Nephron (organoid): ENCODE measurements at regions not wholly inside any gene's neighbourhood (a gene's known extent, or its start where the extent isn't known, plus 50 kb on each side); places are given as distances from the start of the nearest gene placed in this dataset.

Experiments
- H3K27ac Mint-ChIP-seq, 3 experiments: 2 replicates each; pipeline ENCODE4 v1.8.0; 2020; ENCODE audit warnings: mixed read lengths in 3 of 3, mild to moderate bottlenecking in 2 of 3, moderate library complexity in 1 of 3
- H3K27me3 Mint-ChIP-seq: 2 replicates; pipeline ENCODE4 v1.8.0; 2021; ENCODE audit warnings: low read depth, mild to moderate bottlenecking, moderate library complexity, mixed read lengths
- H3K36me3 Mint-ChIP-seq: 2 replicates; pipeline ENCODE4 v1.8.0; 2020; ENCODE audit warnings: low read depth, mixed read lengths
- H3K4me1 Mint-ChIP-seq: 2 replicates; pipeline ENCODE4 v1.8.0; 2020; ENCODE audit warnings: mixed read lengths
- H3K4me3 Mint-ChIP-seq, 3 experiments: 2 replicates each; pipeline ENCODE4 v1.8.0; 2020; ENCODE audit warnings: mild to moderate bottlenecking in 3 of 3, mixed read lengths in 3 of 3, moderate library complexity in 2 of 3
- H3K9me3 Mint-ChIP-seq: 2 replicates; pipeline ENCODE4 v1.8.0; 2020; ENCODE audit warnings: mixed read lengths
- TF ChIP-seq, protein P1 (sequence below), 3 experiments: fragments of 200-600 bp; sonication (generic); IDR thresholded peaks; one replicate each; pipeline ENCODE4 v1.5.0; 2021; ENCODE audit warnings: antibody characterized with exemption in 3 of 3; ENCODE audit not compliant: unreplicated experiment in 3 of 3

DNA sequence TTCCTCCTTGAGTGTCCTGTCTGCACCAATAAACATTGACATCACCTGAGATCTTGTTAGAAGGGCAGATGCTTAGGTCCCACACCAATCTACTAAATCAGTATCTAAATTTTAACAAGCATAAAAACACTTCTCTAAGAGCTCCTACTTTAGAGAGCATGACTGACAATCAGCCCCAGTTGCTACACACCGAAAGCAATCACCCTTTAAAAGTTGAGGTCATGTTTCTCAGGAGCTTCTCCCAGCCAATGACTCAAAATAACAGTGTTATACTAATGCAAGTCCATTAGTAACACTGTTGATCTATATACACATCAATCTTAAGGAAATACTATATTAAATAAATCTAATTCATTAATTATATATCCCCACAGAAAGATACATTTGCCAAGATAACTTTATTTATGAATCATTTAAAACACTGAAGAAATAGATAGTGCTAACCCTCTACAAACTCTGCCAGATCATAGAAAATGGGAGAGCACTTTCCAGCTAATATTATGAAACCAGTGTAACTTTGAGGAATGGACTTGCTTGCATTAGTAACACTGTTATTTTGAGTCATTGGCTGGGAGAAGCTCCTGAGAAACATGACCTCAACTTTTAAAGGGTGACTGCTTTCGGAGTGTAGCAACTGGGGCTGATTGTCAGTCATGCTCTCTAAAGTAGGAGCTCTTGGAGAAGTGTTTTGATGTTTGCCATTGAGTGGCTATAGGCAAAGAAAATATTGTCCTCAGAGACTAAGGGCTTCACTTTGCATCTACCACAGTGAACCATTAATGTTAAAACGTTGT, 109.8 kb upstream of the HDX start:
- TF ChIP-seq, protein P1, sequence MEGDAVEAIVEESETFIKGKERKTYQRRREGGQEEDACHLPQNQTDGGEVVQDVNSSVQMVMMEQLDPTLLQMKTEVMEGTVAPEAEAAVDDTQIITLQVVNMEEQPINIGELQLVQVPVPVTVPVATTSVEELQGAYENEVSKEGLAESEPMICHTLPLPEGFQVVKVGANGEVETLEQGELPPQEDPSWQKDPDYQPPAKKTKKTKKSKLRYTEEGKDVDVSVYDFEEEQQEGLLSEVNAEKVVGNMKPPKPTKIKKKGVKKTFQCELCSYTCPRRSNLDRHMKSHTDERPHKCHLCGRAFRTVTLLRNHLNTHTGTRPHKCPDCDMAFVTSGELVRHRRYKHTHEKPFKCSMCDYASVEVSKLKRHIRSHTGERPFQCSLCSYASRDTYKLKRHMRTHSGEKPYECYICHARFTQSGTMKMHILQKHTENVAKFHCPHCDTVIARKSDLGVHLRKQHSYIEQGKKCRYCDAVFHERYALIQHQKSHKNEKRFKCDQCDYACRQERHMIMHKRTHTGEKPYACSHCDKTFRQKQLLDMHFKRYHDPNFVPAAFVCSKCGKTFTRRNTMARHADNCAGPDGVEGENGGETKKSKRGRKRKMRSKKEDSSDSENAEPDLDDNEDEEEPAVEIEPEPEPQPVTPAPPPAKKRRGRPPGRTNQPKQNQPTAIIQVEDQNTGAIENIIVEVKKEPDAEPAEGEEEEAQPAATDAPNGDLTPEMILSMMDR (IDR thresholded peaks at IDR 0.05; ENCODE audit: unreplicated experiment in 3 of 3) = no peak
- no peaks in the 10 kb centered on the region for H3K4me1 Mint-ChIP-seq
- H3K27ac Mint-ChIP-seq = no peak overlapping the region
- no peak overlapping the region for H3K4me3 Mint-ChIP-seq
- peaks cover 10% of the 10 kb centered on the region for H3K9me3 Mint-ChIP-seq
- H3K27me3 Mint-ChIP-seq = no peaks in the 10 kb centered on the region
- no peaks in the 10 kb centered on the region for H3K36me3 Mint-ChIP-seq

DNA sequence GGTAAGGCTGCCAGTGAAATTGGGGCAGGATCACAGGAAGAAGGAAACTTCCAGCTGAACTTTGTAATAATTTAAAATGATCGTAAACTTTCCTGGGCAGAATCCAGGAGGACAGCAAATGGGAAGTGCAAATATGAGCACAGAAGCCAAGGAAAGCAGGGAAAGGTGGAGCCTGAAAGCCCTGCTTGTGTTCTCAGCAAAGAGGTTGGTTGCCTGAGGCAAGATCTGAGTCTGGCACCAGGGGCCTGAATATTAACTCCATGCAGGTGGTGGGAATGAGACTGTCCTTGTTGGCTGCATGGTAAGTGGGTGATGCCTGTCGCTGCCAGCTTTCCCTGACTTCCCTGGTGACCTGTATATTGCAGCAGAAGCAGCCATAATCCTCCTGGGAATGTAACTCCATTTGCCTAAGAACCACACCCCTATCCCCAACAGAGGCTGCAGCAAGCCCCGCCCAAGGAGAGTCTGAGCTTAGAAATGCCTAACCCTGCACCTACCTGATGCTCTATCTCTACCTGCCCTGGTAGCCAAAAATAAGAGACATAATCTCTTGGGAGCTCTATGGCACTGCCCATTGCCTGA, 132.0 kb upstream of the HDX start:
- H3K9me3 Mint-ChIP-seq = peaks cover 5% of the 10 kb centered on the region
- TF ChIP-seq, protein P1 (IDR thresholded peaks at IDR 0.05; ENCODE audit: unreplicated experiment in 3 of 3) = no peak
- H3K36me3 Mint-ChIP-seq = no peaks in the 10 kb centered on the region
- no peak overlapping the region for H3K27ac Mint-ChIP-seq
- H3K4me3 Mint-ChIP-seq = no peak overlapping the region
- H3K27me3 Mint-ChIP-seq = no peaks in the 10 kb centered on the region
- no peaks in the 10 kb centered on the region for H3K4me1 Mint-ChIP-seq

DNA sequence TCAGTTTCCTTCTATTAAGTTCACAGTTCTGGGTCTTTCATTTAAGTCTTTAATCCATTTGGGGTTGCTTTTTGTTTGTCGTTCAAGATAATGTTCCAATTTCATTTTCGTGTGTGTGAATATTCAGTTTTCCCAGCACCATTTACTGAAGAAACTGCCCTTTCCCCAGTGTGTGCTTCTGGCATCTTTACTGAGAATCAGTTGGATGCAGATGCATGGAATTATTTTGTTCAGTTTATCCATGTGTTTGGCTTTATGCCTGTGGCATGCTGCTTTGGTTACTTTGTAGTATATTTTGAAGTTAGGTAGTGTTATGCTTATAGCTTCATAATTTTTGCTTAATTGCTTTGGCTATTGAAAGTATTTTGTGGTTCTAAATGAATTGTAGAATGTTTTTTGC, 163.8 kb upstream of the HDX start:
- peaks cover 4% of the 10 kb centered on the region for H3K9me3 Mint-ChIP-seq
- no peaks in the 10 kb centered on the region for H3K4me1 Mint-ChIP-seq
- no peak overlapping the region for H3K4me3 Mint-ChIP-seq
- H3K27ac Mint-ChIP-seq = no peak overlapping the region
- H3K27me3 Mint-ChIP-seq = no peaks in the 10 kb centered on the region
- no peaks in the 10 kb centered on the region for H3K36me3 Mint-ChIP-seq
- TF ChIP-seq, protein P1 (IDR thresholded peaks at IDR 0.05; ENCODE audit: unreplicated experiment in 3 of 3) = no peak

DNA sequence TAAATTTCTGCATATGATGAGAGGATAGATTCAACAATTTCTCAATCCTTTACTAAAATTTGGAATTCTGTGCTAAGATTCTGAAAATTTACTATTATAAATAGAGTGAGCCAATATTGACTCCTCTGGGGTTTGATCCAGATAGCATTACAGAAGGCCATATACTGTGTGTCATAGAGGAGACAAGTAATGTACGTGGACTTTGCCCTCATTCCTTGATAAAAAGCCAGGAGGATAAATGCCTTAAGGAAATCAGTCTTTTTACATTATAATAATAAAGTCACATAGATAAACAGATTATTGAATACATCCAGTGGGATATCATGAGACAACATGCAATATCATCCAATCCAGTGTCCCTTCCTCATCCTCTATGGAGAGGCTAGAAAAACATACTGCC, 188.0 kb upstream of the HDX start:
- H3K36me3 Mint-ChIP-seq = no peaks in the 10 kb centered on the region
- H3K4me3 Mint-ChIP-seq = no peak overlapping the region
- H3K27me3 Mint-ChIP-seq = no peaks in the 10 kb centered on the region
- peaks cover 4% of the 10 kb centered on the region for H3K9me3 Mint-ChIP-seq
- H3K27ac Mint-ChIP-seq = no peak overlapping the region
- TF ChIP-seq, protein P1 (IDR thresholded peaks at IDR 0.05; ENCODE audit: unreplicated experiment in 3 of 3) = no peak
- H3K4me1 Mint-ChIP-seq = no peaks in the 10 kb centered on the region

DNA sequence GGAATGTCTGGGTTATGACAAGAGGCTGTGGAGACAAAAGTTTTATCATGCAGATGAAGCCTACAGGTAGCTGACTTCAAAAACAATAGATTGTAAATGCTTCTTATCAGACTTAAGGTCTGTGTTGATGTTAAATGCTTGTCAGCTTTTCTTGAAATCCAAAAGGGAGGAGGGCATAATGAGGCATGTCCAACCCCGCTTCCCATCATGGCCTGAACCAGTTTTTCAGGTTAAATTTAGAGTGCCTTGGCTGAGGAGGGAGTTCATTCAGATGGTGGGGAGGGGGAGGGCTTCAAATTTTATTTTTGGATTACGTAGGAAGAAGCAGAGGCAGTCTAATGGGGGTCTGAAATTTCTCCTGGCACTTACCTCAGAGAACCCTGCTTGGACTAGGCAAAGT, 207.7 kb upstream of the HDX start:
- Mint-ChIP-seq H3K27me3 (no peaks in the 10 kb centered on the region), H3K4me3 (no peak overlapping the region)
- TF ChIP-seq, protein P1 (IDR thresholded peaks at IDR 0.05; ENCODE audit: unreplicated experiment in 3 of 3) = no peak

DNA sequence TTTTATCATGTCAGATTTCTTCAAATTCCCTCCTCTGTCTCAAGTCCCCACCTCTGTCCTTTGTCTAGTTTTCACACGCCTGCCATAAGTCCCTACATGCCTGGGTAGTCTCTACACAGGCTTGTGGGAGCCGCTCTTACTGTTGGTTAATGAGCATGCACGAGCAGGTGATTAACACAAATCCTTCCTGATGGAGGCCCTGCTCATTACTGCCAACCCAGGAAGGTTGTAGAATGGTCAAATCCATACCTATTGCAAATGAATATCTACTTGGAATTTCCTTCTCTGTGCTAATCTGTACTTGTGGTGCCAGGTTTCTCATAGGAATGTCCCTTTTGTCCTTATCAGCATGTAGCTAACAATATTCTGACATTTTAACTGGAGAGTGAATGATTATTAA, 208.4 kb upstream of the HDX start:
- no peaks in the 10 kb centered on the region for H3K9me3 Mint-ChIP-seq
- H3K4me3 Mint-ChIP-seq = no peak overlapping the region
- no peaks in the 10 kb centered on the region for H3K27me3 Mint-ChIP-seq
- H3K4me1 Mint-ChIP-seq = no peaks in the 10 kb centered on the region
- no peaks in the 10 kb centered on the region for H3K36me3 Mint-ChIP-seq
- TF ChIP-seq, protein P1 (IDR thresholded peaks at IDR 0.05; ENCODE audit: unreplicated experiment in 3 of 3) = no peak
- H3K27ac Mint-ChIP-seq = no peak overlapping the region

More for the DNA sequence above, 207.7 kb upstream of the HDX start:
- Mint-ChIP-seq H3K9me3 (no peaks in the 10 kb centered on the region), H3K4me1 (no peaks in the 10 kb centered on the region), H3K27ac (no peak overlapping the region), H3K36me3 (no peaks in the 10 kb centered on the region)
